Body of pancreas (tissue), 4 donors: ENCODE measurements at regions not wholly inside any gene's neighbourhood (a gene's known extent, or its start where the extent isn't known, plus 50 kb on each side); places are given as distances from the start of the nearest gene placed in this dataset.

Experiments
- ATAC-seq: fragments of 150-250 bp; one replicate; pipeline ENCODE4 v1.9.1; 2016
- DNase-seq, 4 donors: peaks; one replicate each; pipeline ENCODE4 v3.0.0-alpha.2; 2019
- H3K27ac ChIP-seq, 4 donors: fragments of 200-600 bp; sonication (generic); 1 replicate in 3 of 4; 2 replicates in 1 of 4; pipeline versions ENCODE4 v1.5.1 to v1.6.1; 2016 to 2019; ENCODE audit warnings: mild to moderate bottlenecking in 1 of 4, mixed read lengths in 1 of 4, moderate library complexity in 1 of 4
- H3K27me3 ChIP-seq, 2 donors: fragments of 200-600 bp; sonication (generic); one replicate each; pipeline ENCODE4 v1.6.0; 2016; ENCODE audit warnings: mild to moderate bottlenecking in 1 of 2
- H3K36me3 ChIP-seq, 2 donors: fragments of 200-600 bp; sonication (generic); replicated peaks in 1 of 2; 2 replicates each; pipeline ENCODE4 v1.5.1; 2016; ENCODE audit warnings: low read depth in 2 of 2; ENCODE audit not compliant: insufficient read depth in 1 of 2
- H3K4me1 ChIP-seq: fragments of 200-600 bp; sonication (generic); one replicate; pipeline ENCODE4 v1.6.0; 2016
- H3K4me3 ChIP-seq, 2 donors: fragments of 200-600 bp; sonication (generic); 1 replicate in 1 of 2; 2 replicates in 1 of 2; pipeline ENCODE4 v1.5.1; 2016 to 2019
- H3K9me3 ChIP-seq, 3 donors: fragments of 200-600 bp; sonication (generic); 1 replicate in 2 of 3; 2 replicates in 1 of 3; pipeline ENCODE4 v1.5.1; 2016
- POLR2A ChIP-seq, 3 donors: fragments of 450-650 bp; IDR thresholded peaks; one replicate each; pipeline ENCODE4 v1.6.1; 2016; ENCODE audit warnings: antibody characterized with exemption in 3 of 3, mild to moderate bottlenecking in 2 of 3
- WGBS, 2 donors: methylation state at CpG; one replicate each; pipeline ENCODE4 v1.1.5; 2017; 5-methylcytosine and 5-hydroxymethylcytosine counted together
- intact Hi-C: fragments of 100-400 bp; cut with DNase I; formaldehyde crosslinking; loops from one replicate; pipeline ENCODE4 v1.15.1; 2023
- TF ChIP-seq, protein P1 (sequence below), 7 experiments: fragments of 450-650 bp in 4 of 7; fragments of 200-600 bp in 3 of 7; sonication (generic) in 3 of 7; IDR thresholded peaks; one replicate each; pipeline ENCODE4 v1.5.1; 2016 to 2019; ENCODE audit warnings: antibody characterized with exemption in 7 of 7

DNA sequence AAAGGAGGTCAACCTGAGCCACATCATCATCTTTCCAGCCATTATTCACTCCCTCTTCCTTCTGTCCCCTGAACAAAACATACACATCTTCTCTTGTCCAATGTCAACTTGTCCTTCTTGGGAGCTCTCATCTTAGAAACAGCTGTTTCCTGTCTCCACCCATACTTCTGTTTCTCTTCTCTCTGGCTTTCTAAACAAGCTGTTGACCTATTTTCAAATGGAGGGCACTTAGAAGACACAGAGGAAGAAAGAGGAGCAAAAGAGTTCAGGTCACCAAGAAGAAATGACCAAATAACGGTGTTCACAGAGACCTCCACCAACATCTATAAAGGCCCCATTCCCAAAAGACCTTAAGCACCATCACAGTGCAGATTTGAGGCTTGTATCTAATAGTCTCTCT is 355.9 kb upstream of the HNRNPA3 start:
- TF ChIP-seq, protein P1, sequence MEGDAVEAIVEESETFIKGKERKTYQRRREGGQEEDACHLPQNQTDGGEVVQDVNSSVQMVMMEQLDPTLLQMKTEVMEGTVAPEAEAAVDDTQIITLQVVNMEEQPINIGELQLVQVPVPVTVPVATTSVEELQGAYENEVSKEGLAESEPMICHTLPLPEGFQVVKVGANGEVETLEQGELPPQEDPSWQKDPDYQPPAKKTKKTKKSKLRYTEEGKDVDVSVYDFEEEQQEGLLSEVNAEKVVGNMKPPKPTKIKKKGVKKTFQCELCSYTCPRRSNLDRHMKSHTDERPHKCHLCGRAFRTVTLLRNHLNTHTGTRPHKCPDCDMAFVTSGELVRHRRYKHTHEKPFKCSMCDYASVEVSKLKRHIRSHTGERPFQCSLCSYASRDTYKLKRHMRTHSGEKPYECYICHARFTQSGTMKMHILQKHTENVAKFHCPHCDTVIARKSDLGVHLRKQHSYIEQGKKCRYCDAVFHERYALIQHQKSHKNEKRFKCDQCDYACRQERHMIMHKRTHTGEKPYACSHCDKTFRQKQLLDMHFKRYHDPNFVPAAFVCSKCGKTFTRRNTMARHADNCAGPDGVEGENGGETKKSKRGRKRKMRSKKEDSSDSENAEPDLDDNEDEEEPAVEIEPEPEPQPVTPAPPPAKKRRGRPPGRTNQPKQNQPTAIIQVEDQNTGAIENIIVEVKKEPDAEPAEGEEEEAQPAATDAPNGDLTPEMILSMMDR (IDR thresholded peaks at IDR 0.05) = no peak
- no peak for TF ChIP-seq POLR2A (IDR thresholded peaks at IDR 0.05)
- intact Hi-C loops = no loop called here
- Histone ChIP-seq H3K4me1 (no peaks in the 10 kb centered on the region), H3K36me3 (no peaks in the 10 kb centered on the region), H3K27me3 (no peaks in the 10 kb centered on the region), H3K4me3 (no peak overlapping the region), H3K9me3 (no peaks in the 10 kb centered on the region), H3K27ac (no peak overlapping the region)
- ATAC-seq = no peak
- no peak for DNase-seq
- WGBS, 2 donors = 68 to 69% methylated on average over 1 of the region's 1 CpG

DNA sequence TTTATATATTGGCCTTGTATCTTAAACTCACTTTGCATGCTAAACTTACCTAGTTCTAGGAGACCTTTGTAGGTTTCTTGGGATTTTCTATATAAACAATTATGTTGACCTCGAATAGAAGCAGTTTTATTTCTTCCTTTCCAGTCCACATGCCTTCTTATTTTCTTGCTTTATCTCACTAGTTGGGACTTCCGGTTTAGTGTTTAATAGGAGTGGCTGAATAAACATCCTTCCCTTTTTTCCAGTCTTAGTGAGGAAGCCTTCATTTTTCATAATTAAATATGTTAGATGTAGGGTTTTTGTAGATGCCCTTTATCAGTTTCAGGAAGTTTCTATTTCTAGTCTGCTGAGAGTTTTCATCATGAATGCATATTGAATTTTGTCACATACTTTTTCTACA is 347.3 kb upstream of the HNRNPA3 start:
- no peaks in the 10 kb centered on the region for H3K36me3 ChIP-seq
- no peaks in the 10 kb centered on the region for H3K4me1 ChIP-seq
- no peaks in the 10 kb centered on the region for H3K9me3 ChIP-seq
- H3K27ac ChIP-seq = no peak overlapping the region
- intact Hi-C loops = no loop called here
- ATAC-seq (no peak), DNase-seq (no peak)
- H3K4me3 ChIP-seq = no peak overlapping the region
- TF ChIP-seq, protein P1 (IDR thresholded peaks at IDR 0.05) = no peak
- no peak for TF ChIP-seq POLR2A (IDR thresholded peaks at IDR 0.05)
- H3K27me3 ChIP-seq = no peaks in the 10 kb centered on the region
- 24 to 42% methylated on average over 2 of the region's 2 CpGs for WGBS, 2 donors

DNA sequence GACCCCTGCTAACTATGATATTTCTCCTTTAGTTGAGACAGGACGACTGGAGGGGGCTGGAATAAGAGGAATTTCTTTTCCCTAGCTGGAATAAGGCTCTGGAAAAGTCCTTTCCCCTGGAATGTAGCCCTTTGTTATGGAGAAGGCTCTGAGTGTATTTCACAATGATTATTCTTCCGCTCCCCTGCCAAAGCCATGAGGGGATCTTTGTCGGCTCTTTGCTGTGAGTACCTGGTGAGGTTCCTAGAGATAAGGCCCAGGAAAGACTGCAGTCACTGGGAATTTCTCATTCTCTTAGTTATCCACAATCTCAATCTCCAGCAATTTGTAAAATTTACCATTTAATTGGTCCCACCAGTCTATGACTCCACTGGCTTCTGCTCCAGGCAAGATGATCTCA is 340.2 kb upstream of the HNRNPA3 start:
- H3K27ac ChIP-seq = no peak overlapping the region
- TF ChIP-seq POLR2A (IDR thresholded peaks at IDR 0.05) = no peak
- TF ChIP-seq, protein P1 (IDR thresholded peaks at IDR 0.05) = no peak
- H3K9me3 ChIP-seq = peaks cover 0 to 8% (median 0%) of the 10 kb centered on the region in 3 donors
- no peak overlapping the region for H3K4me3 ChIP-seq
- no peak for ATAC-seq
- no peaks in the 10 kb centered on the region for H3K4me1 ChIP-seq
- WGBS, 2 donors = 52 to 60% methylated on average over 3 of the region's 3 CpGs
- no peaks in the 10 kb centered on the region for H3K27me3 ChIP-seq
- intact Hi-C loops = no loop called here
- DNase-seq = no peak
- H3K36me3 ChIP-seq = no peaks in the 10 kb centered on the region

DNA sequence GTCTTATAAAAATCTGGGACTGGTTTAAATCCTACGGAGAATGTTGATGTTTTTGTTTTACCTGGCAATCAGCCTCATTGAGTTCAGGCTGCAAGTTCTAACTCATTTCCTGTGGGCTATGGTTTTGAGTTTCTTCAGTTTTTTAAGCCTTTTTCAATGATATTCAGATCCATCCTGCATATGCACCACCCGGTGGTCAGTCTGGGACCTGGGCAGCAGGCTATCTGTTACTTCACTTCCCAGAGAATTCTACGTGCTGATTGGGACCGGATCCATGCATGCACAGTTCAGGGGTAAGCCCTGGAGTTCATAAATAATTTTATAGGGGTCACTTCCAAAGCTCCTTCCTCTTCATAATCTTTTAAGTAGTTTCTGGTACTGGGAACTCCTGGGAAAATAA is 339.2 kb upstream of the HNRNPA3 start:
- Histone ChIP-seq H3K4me1 (no peaks in the 10 kb centered on the region), H3K36me3 (no peaks in the 10 kb centered on the region), H3K4me3 (no peak overlapping the region), H3K9me3 (peaks cover 0 to 8% (median 0%) of the 10 kb centered on the region in 3 donors), H3K27me3 (no peaks in the 10 kb centered on the region), H3K27ac (no peak overlapping the region)
- intact Hi-C loops = no loop called here
- DNase-seq (no peak), ATAC-seq (no peak)
- 45 to 46% methylated on average over 4 of the region's 4 CpGs for WGBS, 2 donors
- TF ChIP-seq, protein P1 (IDR thresholded peaks at IDR 0.05) = no peak
- TF ChIP-seq POLR2A (IDR thresholded peaks at IDR 0.05) = no peak

DNA sequence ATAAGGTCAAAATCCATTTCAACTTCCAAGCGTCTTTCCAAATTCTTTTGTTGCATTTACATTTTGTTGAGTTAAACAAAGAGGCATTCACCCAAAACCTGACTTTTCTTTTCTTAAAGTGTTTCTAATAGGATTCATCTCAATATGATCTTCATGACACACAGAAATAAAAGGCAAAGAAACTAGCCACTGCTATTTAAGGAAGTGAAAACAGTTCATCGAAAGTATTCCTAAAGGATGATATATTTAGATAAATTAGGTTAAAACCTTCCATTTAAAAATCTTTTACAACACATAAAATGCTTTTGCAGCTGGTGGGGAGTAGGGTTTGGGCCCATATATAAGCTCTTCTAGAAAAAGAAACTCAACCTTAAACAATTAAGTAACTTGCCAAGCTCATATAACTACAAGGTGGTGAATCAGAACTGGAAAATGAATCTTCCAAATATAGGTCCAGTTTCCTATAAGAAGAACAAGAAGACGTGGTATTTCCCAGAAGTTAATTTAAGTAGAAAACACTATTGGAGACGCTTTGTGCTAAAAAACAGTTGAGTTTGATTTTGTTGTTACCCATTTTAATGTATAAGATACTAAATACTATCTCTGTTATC is 336.0 kb upstream of the HNRNPA3 start:
- ATAC-seq = no peak
- TF ChIP-seq, protein P1 (IDR thresholded peaks at IDR 0.05) = no peak
- TF ChIP-seq POLR2A (IDR thresholded peaks at IDR 0.05) = no peak
- intact Hi-C loops = no loop called here
- DNase-seq = no peak
- Histone ChIP-seq H3K4me3 (no peak overlapping the region), H3K9me3 (peaks cover 0 to 8% (median 0%) of the 10 kb centered on the region in 3 donors), H3K27ac (no peak overlapping the region), H3K36me3 (no peaks in the 10 kb centered on the region), H3K4me1 (no peaks in the 10 kb centered on the region), H3K27me3 (no peaks in the 10 kb centered on the region)
- 66 to 77% methylated on average over 4 of the region's 4 CpGs for WGBS, 2 donors
